AG04449 (cell line): ENCODE measurements at regions not wholly inside any gene's neighbourhood (a gene's known extent, or its start where the extent isn't known, plus 50 kb on each side); places are given as distances from the start of the nearest gene placed in this dataset.

Experiments
- CTCF ChIA-PET: fragments of 350-600 bp; formaldehyde crosslinking; extraction: SDS; loops from one replicate; lab custom pipeline; 2021; ENCODE audit warnings: antibody characterized with exemption; lab: Yijun Ruan, JAX
- POLR2A ChIA-PET: fragments of 400-600, 350-600 bp; formaldehyde crosslinking; extraction: SDS; loops from one replicate; lab custom pipeline; 2020; ENCODE audit warnings: antibody characterized with exemption, inconsistent platforms; lab: Yijun Ruan, JAX
- DNase-seq: peaks from one replicate; pipeline ENCODE4 v3.0.0-alpha.2; 2010; ENCODE audit warnings: low read depth, low spot score
- H3K4me3 ChIP-seq: 2 replicates; pipeline ENCODE4 v1.5.1; 2011; ENCODE audit warnings: low read depth, mild to moderate bottlenecking, control low read depth, low read length
- TF ChIP-seq, protein P1 (sequence below): IDR thresholded peaks from one replicate; pipeline ENCODE4 v1.5.1; 2011; ENCODE audit warnings: mild to moderate bottlenecking, moderate library complexity, low read length, control low read depth, inconsistent platforms; ENCODE audit not compliant: insufficient read depth; ENCODE audit errors: missing control alignments

GRCh38 chr21:20511216-20511880, 486.9 kb upstream of the NCAM2 start:
- no peak for DNase-seq
- TF ChIP-seq, protein P1, sequence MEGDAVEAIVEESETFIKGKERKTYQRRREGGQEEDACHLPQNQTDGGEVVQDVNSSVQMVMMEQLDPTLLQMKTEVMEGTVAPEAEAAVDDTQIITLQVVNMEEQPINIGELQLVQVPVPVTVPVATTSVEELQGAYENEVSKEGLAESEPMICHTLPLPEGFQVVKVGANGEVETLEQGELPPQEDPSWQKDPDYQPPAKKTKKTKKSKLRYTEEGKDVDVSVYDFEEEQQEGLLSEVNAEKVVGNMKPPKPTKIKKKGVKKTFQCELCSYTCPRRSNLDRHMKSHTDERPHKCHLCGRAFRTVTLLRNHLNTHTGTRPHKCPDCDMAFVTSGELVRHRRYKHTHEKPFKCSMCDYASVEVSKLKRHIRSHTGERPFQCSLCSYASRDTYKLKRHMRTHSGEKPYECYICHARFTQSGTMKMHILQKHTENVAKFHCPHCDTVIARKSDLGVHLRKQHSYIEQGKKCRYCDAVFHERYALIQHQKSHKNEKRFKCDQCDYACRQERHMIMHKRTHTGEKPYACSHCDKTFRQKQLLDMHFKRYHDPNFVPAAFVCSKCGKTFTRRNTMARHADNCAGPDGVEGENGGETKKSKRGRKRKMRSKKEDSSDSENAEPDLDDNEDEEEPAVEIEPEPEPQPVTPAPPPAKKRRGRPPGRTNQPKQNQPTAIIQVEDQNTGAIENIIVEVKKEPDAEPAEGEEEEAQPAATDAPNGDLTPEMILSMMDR = no peak
- no peak overlapping the region for H3K4me3 ChIP-seq
- POLR2A ChIA-PET = no interaction called here
- CTCF ChIA-PET = no interaction called here

- TF ChIP-seq, protein P1 = no peak
- POLR2A ChIA-PET = no interaction called here
Observed at GRCh38 chr21:20515446-20515845, 482.8 kb upstream of the NCAM2 start.

DNA sequence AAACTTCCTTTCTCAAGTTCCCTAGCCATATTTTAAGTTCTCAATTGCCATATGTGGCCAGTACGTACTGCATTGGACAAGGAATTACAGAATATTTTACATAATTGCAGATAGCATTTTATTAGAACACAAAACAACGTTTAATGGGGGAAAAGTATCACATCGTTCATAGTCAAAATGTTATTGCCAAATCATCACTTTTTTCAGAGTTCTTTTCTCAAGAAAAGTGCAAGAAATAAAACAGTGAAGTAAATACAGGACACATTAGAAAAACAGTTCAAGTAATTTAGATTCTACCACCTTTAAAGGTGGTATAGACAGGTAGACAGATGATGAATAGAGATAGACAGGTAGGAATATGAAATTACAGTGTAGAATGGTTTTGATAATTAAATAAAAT, 479.1 kb upstream of the NCAM2 start:
- H3K4me3 ChIP-seq = no peak overlapping the region
- CTCF ChIA-PET = no interaction called here
- TF ChIP-seq, protein P1 = no peak
- POLR2A ChIA-PET = no interaction called here
- no peak for DNase-seq

More at GRCh38 chr21:20515446-20515845, 482.8 kb upstream of the NCAM2 start:
- no peak overlapping the region for H3K4me3 ChIP-seq
- CTCF ChIA-PET = no interaction called here
- no peak for DNase-seq

DNA sequence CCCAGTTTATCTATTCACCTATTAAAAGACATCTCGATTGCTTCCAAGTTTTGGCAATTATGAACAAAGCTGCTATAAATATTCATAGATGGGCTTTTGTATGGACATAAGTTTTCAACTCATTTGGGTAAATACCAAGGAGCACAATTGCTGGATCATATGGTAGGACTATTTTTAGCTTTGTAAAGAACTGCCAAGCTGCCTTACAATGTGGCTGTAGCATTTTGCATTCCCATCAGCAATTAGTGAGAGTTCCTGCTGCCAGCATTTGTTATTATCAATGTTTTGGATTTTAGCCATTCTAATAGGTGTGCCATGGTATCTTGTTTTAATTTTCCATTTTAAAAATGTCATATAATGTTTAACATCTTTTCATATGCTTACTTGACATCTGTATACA, 475.6 kb upstream of the NCAM2 start:
- ChIA-PET CTCF (no interaction called here), POLR2A (no interaction called here)
- no peak for DNase-seq
- H3K4me3 ChIP-seq = no peak overlapping the region
- TF ChIP-seq, protein P1 = no peak

DNA sequence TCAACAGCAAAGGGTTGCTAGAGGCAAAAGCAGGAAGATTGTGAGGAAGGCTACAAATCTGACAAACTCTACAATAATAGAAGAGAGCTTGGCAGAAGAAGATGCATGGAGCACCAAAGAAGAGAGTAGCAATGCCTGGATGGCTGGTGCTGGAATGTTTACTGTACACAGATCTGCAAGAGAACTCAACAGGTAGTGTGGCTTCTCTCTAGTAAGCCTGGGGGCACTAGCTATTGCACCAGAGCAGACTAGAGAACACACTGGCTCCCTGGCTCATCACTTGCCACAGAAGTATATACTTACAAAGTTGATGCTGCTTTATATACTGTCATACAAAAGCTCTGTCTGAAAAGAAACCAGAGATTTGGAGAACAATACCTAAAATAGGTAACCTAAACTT, 475.0 kb upstream of the NCAM2 start:
- POLR2A ChIA-PET = no interaction called here
- DNase-seq = no peak
- CTCF ChIA-PET = no interaction called here
- TF ChIP-seq, protein P1 = no peak
- H3K4me3 ChIP-seq = no peak overlapping the region

- TF ChIP-seq, protein P1 = no peak
- CTCF ChIA-PET = no interaction called here
- no peak for DNase-seq
- POLR2A ChIA-PET = no interaction called here
- H3K4me3 ChIP-seq = no peak overlapping the region
Observed at GRCh38 chr21:20527731-20528460, 470.3 kb upstream of the NCAM2 start.
